ENCODE measurements at regions not wholly inside any gene's neighbourhood (a gene's known extent, or its start where the extent isn't known, plus 50 kb on each side); places are given as distances from the start of the nearest gene placed in this dataset.
A peak's percentile ranks its signal among the peaks of the same experiment; 100 is the strongest.
"Not testable (repeated sequence)": the region's sequence is repeated elsewhere in the genome, so short reads cannot be mapped to it uniquely, and the experiment has no call there.

DNA sequence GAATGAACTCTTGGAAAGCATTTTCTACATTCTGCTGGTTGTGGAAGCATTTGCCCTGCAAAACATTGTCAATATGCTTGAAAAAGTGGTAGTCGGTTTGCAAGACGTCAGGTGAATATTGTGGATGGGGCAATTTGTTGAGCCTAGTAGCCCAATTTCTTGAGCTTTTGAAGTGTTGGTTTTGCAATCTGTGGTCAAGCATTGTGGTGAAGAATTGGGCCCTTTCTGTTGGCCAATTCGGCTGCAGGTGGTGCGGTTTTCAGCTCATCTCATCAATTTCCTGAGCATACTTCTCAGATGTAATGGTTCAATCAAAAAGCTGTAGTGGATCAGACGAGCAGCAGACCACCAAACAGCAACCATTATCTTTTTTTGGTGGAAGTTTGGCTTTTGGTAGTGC is 426.8 kb upstream of the CDH9 start:
- H3K4me3 ChIP-seq: no peak overlapping the region
- H3K27ac ChIP-seq: no peak overlapping the region
- ATAC-seq (replicated peaks in 6 of 8): no peak
- 0 to 100% (median 60%) methylated on average over 1 to 4 of the region's 5 CpGs; no CpG with 5 or more reads in 2 of the 10 experiments for WGBS, 10 experiments
- H3K4me1 ChIP-seq (replicated peaks in 1 of 2): peaks cover 0 to 9% of the 10 kb centered on the region in 2 donors
- in situ Hi-C loops (cut with MboI; ENCODE audit: low pct_unique_long_range_greater_than_20kb in 2 of 9, low sequenced_read_pairs in 9 of 9, unreplicated experiment in 9 of 9): no loop called here

DNA sequence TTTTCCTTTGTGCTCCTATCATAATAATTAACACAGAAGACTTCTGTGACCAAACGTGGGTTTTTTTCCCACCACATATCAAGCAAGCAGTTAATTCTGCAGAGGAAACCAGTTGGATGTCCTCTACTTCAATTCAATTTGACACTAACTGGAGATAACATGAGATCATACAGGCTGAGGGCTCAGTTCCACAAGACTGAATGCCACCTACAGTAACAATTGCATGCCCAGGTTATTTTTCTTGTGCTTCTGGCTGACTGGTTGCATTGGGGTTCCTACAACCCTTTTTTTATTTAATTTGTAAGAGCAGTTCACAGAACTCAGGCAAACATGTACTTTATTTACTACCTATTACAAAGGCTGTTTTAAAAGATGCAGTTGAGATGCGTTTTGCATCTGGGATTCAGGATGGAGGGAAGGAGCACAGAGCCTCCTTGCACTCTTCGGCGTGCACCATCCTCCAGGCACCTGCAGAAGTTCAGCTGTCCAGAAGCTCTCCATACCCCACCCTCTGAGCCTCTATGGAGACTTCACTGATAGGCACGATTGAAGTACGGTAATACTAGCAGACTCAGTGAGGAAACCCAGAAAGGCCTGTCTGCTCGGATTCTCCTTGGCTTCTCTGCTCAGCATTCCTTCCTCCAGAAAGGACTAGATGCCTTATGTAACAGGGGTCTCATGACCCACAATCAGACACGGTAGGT is 425.2 kb upstream of the CDH9 start:
- WGBS, 10 experiments: 0 to 100% (median 91%) methylated on average over 1 to 7 of the region's 8 CpGs; no CpG with 5 or more reads in 1 of the 10 experiments
- in situ Hi-C loops (cut with MboI; ENCODE audit: low pct_unique_long_range_greater_than_20kb in 2 of 9, low sequenced_read_pairs in 9 of 9, unreplicated experiment in 9 of 9): no loop called here
- no peak overlapping the region for H3K27ac ChIP-seq

DNA sequence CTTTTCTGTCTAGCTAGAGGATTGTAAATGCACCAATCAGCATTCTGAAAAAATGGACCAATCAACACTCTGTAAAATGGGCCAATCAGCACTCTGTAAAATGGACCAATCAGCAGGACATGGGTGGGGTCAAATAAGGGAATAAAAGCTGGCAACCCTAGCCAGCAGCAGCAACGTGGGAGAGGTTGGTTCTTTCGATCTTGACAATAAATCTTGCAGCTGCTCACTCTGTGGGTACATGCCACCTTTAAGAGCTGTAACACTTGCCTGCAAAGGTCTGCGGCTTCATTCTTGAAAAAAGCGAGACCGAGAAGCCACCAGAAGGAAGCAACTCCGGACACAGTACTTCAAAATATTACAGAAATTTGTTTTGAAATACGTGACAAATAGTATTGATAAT is 424.6 kb upstream of the CDH9 start:
- H3K27ac ChIP-seq: no peak overlapping the region
- peaks cover 0 to 4% of the 10 kb centered on the region in 2 donors for H3K4me1 ChIP-seq (replicated peaks in 1 of 2)
- H3K4me3 ChIP-seq: no peak overlapping the region
- ATAC-seq (replicated peaks in 6 of 8): no peak
- WGBS, 10 experiments: 40 to 100% (median 79%) methylated on average over 1 to 7 of the region's 7 CpGs
- in situ Hi-C loops (cut with MboI; ENCODE audit: low pct_unique_long_range_greater_than_20kb in 2 of 9, low sequenced_read_pairs in 9 of 9, unreplicated experiment in 9 of 9): no loop called here

More for the DNA sequence above, 425.2 kb upstream of the CDH9 start:
- ATAC-seq (replicated peaks in 6 of 8): no peak
- no peak overlapping the region for H3K4me3 ChIP-seq
- peaks cover 0 to 9% of the 10 kb centered on the region in 2 donors for H3K4me1 ChIP-seq (replicated peaks in 1 of 2)

DNA sequence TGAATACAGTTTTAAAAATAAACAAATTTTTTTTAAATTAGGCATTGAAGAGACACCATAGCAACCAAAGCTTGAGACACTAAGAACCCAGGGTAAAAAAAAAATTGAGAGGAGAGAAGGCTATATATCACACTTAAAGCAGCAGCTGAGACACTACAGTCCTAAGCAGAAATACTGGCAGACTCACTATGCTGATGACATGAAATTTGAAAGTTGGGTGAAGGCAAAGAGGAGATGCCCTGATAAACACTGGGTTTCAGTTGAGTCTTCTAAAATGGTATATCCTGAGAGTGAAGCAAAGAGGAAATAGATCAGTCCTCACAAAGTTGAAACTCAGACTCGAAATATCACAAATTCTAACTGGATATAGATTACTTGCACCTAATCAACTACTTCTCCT is 419.9 kb upstream of the CDH9 start:
- 13 to 100% (median 91%) methylated on average over 1 of the region's 1 CpG; no CpG with 5 or more reads in 3 of the 10 experiments for WGBS, 10 experiments
- H3K27ac ChIP-seq: no peak overlapping the region
- peak in 1 of 8 experiments; percentile 70 for ATAC-seq (replicated peaks in 6 of 8)
- H3K4me1 ChIP-seq (replicated peaks in 1 of 2): no peaks in the 10 kb centered on the region
- no peak overlapping the region for H3K4me3 ChIP-seq
- in situ Hi-C loops (cut with MboI; ENCODE audit: low pct_unique_long_range_greater_than_20kb in 2 of 9, low sequenced_read_pairs in 9 of 9, unreplicated experiment in 9 of 9): no loop called here

DNA sequence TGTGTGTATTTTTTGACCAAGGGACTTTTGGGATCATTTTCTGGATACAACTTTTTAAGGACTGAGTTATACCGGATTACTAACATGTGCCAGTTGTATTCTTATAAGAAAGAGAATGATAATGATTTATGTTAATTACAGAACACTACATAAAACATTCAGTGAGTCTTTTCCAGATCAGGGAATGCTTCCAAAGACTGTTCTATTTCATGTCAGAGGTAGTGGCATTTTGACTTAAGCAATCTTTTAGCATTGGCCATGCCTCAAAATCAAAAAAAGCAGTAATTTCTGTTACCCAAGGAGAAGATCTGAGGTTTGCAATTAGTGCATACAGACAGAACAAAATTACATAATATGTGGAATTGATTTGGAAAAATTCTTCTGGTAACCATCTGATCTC is 413.0 kb upstream of the CDH9 start:
- H3K27ac ChIP-seq: no peak overlapping the region
- no peaks in the 10 kb centered on the region for H3K4me1 ChIP-seq (replicated peaks in 1 of 2)
- WGBS, 10 experiments: 0 to 100% (median 75%) methylated on average over 1 of the region's 1 CpG; no CpG with 5 or more reads in 3 of the 10 experiments
- peak in 2 of 8 experiments; percentile 55 to 59 for ATAC-seq (replicated peaks in 6 of 8)
- no peak overlapping the region for H3K4me3 ChIP-seq
- in situ Hi-C loops (cut with MboI; ENCODE audit: low pct_unique_long_range_greater_than_20kb in 2 of 9, low sequenced_read_pairs in 9 of 9, unreplicated experiment in 9 of 9): no loop called here

DNA sequence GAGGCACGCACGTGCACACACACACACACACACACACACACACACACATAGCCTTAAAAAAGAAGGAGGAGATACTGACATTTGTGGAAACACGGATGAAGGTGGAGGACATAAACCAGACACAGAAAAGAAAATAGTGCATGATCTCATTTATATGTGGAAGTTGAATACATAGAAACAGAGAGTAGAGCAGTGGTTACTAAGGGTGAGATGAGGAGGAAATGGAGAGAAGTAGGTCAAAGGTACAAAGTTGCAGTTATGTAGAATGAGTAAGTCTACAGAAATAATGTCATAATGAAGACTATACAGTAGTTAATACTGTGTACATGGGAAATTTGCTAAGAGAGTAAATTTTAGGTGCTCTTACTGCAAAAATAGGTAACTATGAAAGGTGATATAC is 412.2 kb upstream of the CDH9 start:
- no peak overlapping the region for H3K4me3 ChIP-seq
- in situ Hi-C loops (cut with MboI; ENCODE audit: low pct_unique_long_range_greater_than_20kb in 2 of 9, low sequenced_read_pairs in 9 of 9, unreplicated experiment in 9 of 9): no loop called here
- WGBS, 10 experiments: 34 to 100% (median 97%) methylated on average over 1 to 3 of the region's 3 CpGs; no CpG with 5 or more reads in 2 of the 10 experiments
- peak in 3 of 8 experiments; percentile 34 to 78 (median 39) for ATAC-seq (replicated peaks in 6 of 8)
- no peak overlapping the region for H3K27ac ChIP-seq
- H3K4me1 ChIP-seq (replicated peaks in 1 of 2): no peaks in the 10 kb centered on the region

GRCh38 chr5:27439383-27439782 is 401.0 kb upstream of the CDH9 start:
- 80% methylated on average over 1 of the region's 20 CpGs; no CpG with 5 or more reads in 9 of the 10 experiments for whole genome bisulfite sequencing, 10 experiments
- H3K4me3 ChIP-seq; H3K4me1 ChIP-seq (replicated peaks in 1 of 2); ATAC-seq (replicated peaks in 6 of 8); in situ Hi-C loops (cut with MboI; ENCODE audit: low pct_unique_long_range_greater_than_20kb in 2 of 9, low sequenced_read_pairs in 9 of 9, unreplicated experiment in 9 of 9); H3K27ac ChIP-seq: not testable (repeated sequence)

- in situ Hi-C loops (cut with MboI; ENCODE audit: low pct_unique_long_range_greater_than_20kb in 2 of 9, low sequenced_read_pairs in 9 of 9, unreplicated experiment in 9 of 9): no loop called here
- 29 to 100% (median 64%) methylated on average over 1 to 2 of the region's 2 CpGs; no CpG with 5 or more reads in 2 of the 10 experiments for WGBS, 10 experiments
- Histone ChIP-seq H3K27ac (no peak overlapping the region), H3K4me3 (no peak overlapping the region), H3K4me1 (replicated peaks in 1 of 2) (peaks cover 0 to 2% of the 10 kb centered on the region in 2 donors)
- ATAC-seq (replicated peaks in 6 of 8): no peak
Observed at GRCh38 chr5:27437594-27438200, 399.3 kb upstream of the CDH9 start.

- Histone ChIP-seq H3K27ac (no peak overlapping the region), H3K4me3 (no peak overlapping the region), H3K4me1 (replicated peaks in 1 of 2) (peaks cover 0 to 2% of the 10 kb centered on the region in 2 donors)
- WGBS, 10 experiments: 22 to 100% (median 88%) methylated on average over 1 to 4 of the region's 4 CpGs
- no peak for ATAC-seq (replicated peaks in 6 of 8)
- in situ Hi-C loops (cut with MboI; ENCODE audit: low pct_unique_long_range_greater_than_20kb in 2 of 9, low sequenced_read_pairs in 9 of 9, unreplicated experiment in 9 of 9): no loop called here
Observed at GRCh38 chr5:27434335-27434734, 395.9 kb upstream of the CDH9 start.

DNA sequence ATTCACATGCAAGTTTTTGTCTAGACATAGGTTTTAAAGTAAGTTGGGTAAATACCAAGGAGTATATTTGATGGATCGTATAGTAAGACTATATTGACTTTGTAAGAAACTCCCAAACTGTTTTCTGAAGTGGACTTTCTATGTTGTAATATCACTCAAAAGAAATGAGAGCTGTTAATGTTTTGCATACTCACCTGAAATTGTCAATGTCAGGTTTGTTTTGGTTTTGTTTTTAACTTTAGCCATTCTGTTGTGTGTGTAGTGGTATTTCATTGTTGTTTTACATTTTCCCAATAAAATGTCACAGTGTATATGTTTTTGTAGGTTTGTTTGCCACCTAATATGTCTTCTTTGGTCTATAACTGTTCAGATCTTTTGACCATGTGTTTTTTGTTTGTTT is 375.7 kb upstream of the CDH9 start:
- H3K4me3 ChIP-seq: no peak overlapping the region
- ATAC-seq (replicated peaks in 6 of 8): no peak
- WGBS, 10 experiments: 10 to 100% (median 83%) methylated on average over 1 of the region's 1 CpG; no CpG with 5 or more reads in 2 of the 10 experiments
- no peak overlapping the region for H3K27ac ChIP-seq
- in situ Hi-C loops (cut with MboI; ENCODE audit: low pct_unique_long_range_greater_than_20kb in 2 of 9, low sequenced_read_pairs in 9 of 9, unreplicated experiment in 9 of 9): no loop called here
- H3K4me1 ChIP-seq (replicated peaks in 1 of 2): no peaks in the 10 kb centered on the region

DNA sequence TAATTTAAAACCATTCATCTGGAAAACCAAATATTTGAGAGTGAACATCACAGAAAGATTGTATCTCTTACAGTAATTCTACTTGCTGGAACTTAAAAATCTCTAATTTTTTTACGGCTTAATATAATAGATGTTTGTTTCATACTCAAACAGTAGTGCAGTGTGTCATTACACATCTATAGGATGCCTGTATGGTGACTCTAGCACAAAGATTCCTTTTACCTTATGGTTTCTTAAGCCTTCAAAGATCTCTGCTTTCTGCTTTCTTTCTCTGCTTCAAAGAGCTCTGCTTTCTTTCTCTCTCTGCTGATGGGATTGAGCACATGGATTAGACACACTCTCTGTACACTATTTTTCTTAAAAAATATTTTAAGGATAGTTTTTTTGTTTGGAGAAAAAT is 374.0 kb upstream of the CDH9 start:
- WGBS, 10 experiments: 14 to 100% (median 50%) methylated on average over 1 of the region's 1 CpG; no CpG with 5 or more reads in 2 of the 10 experiments
- H3K4me3 ChIP-seq: no peak overlapping the region
- ATAC-seq (replicated peaks in 6 of 8): no peak
- in situ Hi-C loops (cut with MboI; ENCODE audit: low pct_unique_long_range_greater_than_20kb in 2 of 9, low sequenced_read_pairs in 9 of 9, unreplicated experiment in 9 of 9): no loop called here
- H3K27ac ChIP-seq: no peak overlapping the region
- no peaks in the 10 kb centered on the region for H3K4me1 ChIP-seq (replicated peaks in 1 of 2)

- no peak for ATAC-seq (replicated peaks in 6 of 8)
- WGBS, 10 experiments: 0 to 100% (median 53%) methylated on average over 1 of the region's 1 CpG; no CpG with 5 or more reads in 2 of the 10 experiments
- no peaks in the 10 kb centered on the region for H3K4me1 ChIP-seq (replicated peaks in 1 of 2)
- no peak overlapping the region for H3K4me3 ChIP-seq
- in situ Hi-C loops (cut with MboI; ENCODE audit: low pct_unique_long_range_greater_than_20kb in 2 of 9, low sequenced_read_pairs in 9 of 9, unreplicated experiment in 9 of 9): no loop called here
- no peak overlapping the region for H3K27ac ChIP-seq
Observed at GRCh38 chr5:27406020-27406419, 367.6 kb upstream of the CDH9 start.

DNA sequence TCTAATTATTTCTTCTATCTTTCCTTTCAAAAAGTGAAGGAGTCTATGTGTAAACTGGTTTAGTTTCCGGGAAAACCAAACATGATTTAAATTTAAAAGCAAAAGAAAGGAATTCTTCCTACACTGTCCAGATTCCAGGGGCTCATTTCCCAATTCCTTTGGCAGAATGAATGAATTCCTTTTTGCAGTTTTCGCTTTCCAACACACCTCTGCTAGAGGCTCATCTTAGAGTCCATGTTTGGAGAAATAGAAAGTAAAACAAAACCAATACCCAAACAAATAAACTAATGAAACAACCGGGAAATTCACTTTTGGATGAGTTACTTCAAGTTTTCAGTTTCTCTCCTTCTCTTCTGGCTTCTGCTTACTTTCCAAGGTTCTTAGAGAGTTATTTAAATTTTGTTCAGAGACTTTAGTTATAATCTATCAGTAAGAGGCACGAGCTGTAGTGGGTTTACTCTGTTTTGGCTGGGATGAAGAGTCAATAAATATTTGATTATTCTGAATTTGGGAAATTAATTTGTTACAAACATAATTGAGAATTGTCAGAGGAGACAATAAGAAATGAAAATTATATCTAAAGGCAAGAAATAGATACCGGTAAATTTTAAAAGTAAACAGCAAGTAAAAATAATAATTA is 365.0 kb upstream of the CDH9 start:
- H3K4me3 ChIP-seq: no peak overlapping the region
- peak in 3 of 8 experiments; percentile 60 to 69 (median 63) for ATAC-seq (replicated peaks in 6 of 8)
- in situ Hi-C loops (cut with MboI; ENCODE audit: low pct_unique_long_range_greater_than_20kb in 2 of 9, low sequenced_read_pairs in 9 of 9, unreplicated experiment in 9 of 9): no loop called here
- 17 to 95% (median 84%) methylated on average over 2 to 5 of the region's 5 CpGs for WGBS, 10 experiments
- H3K27ac ChIP-seq: no peak overlapping the region
- no peaks in the 10 kb centered on the region for H3K4me1 ChIP-seq (replicated peaks in 1 of 2)
